CD14-positive monocyte (primary cell): ENCODE measurements at regions not wholly inside any gene's neighbourhood (a gene's known extent, or its start where the extent isn't known, plus 50 kb on each side); places are given as distances from the start of the nearest gene placed in this dataset.
"Not testable (repeated sequence)": the region's sequence is repeated elsewhere in the genome, so short reads cannot be mapped to it uniquely, and the experiment has no call there.

Experiments used
- DNase-seq, 3 donors: peaks; one replicate each; pipeline ENCODE4 v3.0.0-alpha.2; 2011 to 2022
- H2AFZ ChIP-seq: 2 replicates; pipeline ENCODE4 v1.6.0; 2012; ENCODE audit warnings: mild to moderate bottlenecking, low read depth, low read length, inconsistent platforms; ENCODE audit not compliant: insufficient read depth, poor library complexity, severe bottlenecking
- H3K27ac ChIP-seq, 2 donors: 1 replicate in 1 of 2; 2 replicates in 1 of 2; pipeline ENCODE4 v1.5.1; 2012 to 2013; ENCODE audit warnings: low read length in 2 of 2, control low read depth in 1 of 2, inconsistent platforms in 1 of 2, low read depth in 1 of 2, mild to moderate bottlenecking in 1 of 2
- H3K27me3 ChIP-seq, 2 donors: one replicate each; pipeline versions ENCODE4 v1.6.0 to v1.6.1; 2011 to 2013; ENCODE audit warnings: low read length in 2 of 2; ENCODE audit not compliant: control insufficient read depth in 2 of 2, insufficient read depth in 2 of 2
- H3K36me3 ChIP-seq, 2 donors: replicated peaks in 1 of 2; 1 replicate in 1 of 2; 2 replicates in 1 of 2; pipeline versions ENCODE4 v1.5.1 to v1.6.1; 2012 to 2013; ENCODE audit warnings: low read length in 2 of 2, control low read depth in 1 of 2, inconsistent platforms in 1 of 2, mild to moderate bottlenecking in 1 of 2; ENCODE audit not compliant: insufficient read depth in 2 of 2, control insufficient read depth in 1 of 2
- H3K4me1 ChIP-seq, 2 donors: 1 replicate in 1 of 2; 2 replicates in 1 of 2; pipeline versions ENCODE4 v1.5.1 to v1.6.1; 2012 to 2013; ENCODE audit warnings: low read length in 2 of 2, control low read depth in 1 of 2, inconsistent platforms in 1 of 2, mild to moderate bottlenecking in 1 of 2, moderate library complexity in 1 of 2; ENCODE audit not compliant: insufficient read depth in 2 of 2, control insufficient read depth in 1 of 2
- H3K4me2 ChIP-seq: replicated peaks from 2 replicates; pipeline ENCODE3; 2012; ENCODE audit warnings: low read length, moderate library complexity, mild to moderate bottlenecking; ENCODE audit not compliant: poor library complexity, severe bottlenecking; ENCODE audit errors: extremely low read depth
- H3K4me3 ChIP-seq, 3 experiments: fragments of 200-600 bp in 1 of 3; sonication (generic) in 1 of 3; replicated peaks in 1 of 3; 1 replicate in 2 of 3; 2 replicates in 1 of 3; pipeline ENCODE4 v1.5.1; 2011 to 2013; ENCODE audit warnings: low read length in 3 of 3, mild to moderate bottlenecking in 3 of 3, control low read depth in 2 of 3, low read depth in 2 of 3, inconsistent platforms in 1 of 3, moderate library complexity in 1 of 3
- H3K79me2 ChIP-seq: 2 replicates; pipeline ENCODE4 v1.6.0; 2012; ENCODE audit warnings: mild to moderate bottlenecking, control low read depth, inconsistent platforms, low read length, moderate library complexity; ENCODE audit not compliant: insufficient read depth
- H3K9ac ChIP-seq: 2 replicates; pipeline ENCODE4 v1.6.0; 2017; ENCODE audit warnings: low read length, mild to moderate bottlenecking; ENCODE audit not compliant: insufficient read depth, poor library complexity, severe bottlenecking
- H3K9me3 ChIP-seq, 2 donors: replicated peaks in 1 of 2; 1 replicate in 1 of 2; 2 replicates in 1 of 2; pipeline versions ENCODE4 v1.5.1 to v1.6.1; 2012 to 2013; ENCODE audit warnings: low read length in 2 of 2, control low read depth in 1 of 2; ENCODE audit not compliant: control insufficient read depth in 1 of 2, insufficient read depth in 1 of 2
- H4K20me1 ChIP-seq: 2 replicates; pipeline ENCODE4 v1.6.0; 2012; ENCODE audit warnings: mild to moderate bottlenecking, low read length, control low read depth, moderate library complexity; ENCODE audit not compliant: insufficient read depth
- H3K27ac Mint-ChIP-seq, 7 donors: one replicate each; pipeline ENCODE4 v1.8.0; 2020; ENCODE audit warnings: mild to moderate bottlenecking in 7 of 7, mixed read lengths in 7 of 7, moderate library complexity in 6 of 7, inconsistent platforms in 2 of 7
- H3K27me3 Mint-ChIP-seq, 3 donors: one replicate each; pipeline ENCODE4 v1.8.0; 2021 to 2022; ENCODE audit warnings: low read depth in 3 of 3, mild to moderate bottlenecking in 3 of 3, mixed read lengths in 3 of 3, moderate library complexity in 3 of 3, inconsistent platforms in 1 of 3
- H3K36me3 Mint-ChIP-seq, 2 donors: one replicate each; pipeline ENCODE4 v1.8.0; 2020; ENCODE audit warnings: mixed read lengths in 2 of 2, inconsistent platforms in 1 of 2, mild to moderate bottlenecking in 1 of 2
- H3K4me1 Mint-ChIP-seq: one replicate; pipeline ENCODE4 v1.8.0; 2020; ENCODE audit warnings: mild to moderate bottlenecking, mixed read lengths
- H3K4me3 Mint-ChIP-seq, 2 donors: one replicate each; pipeline ENCODE4 v1.8.0; 2020; ENCODE audit warnings: mild to moderate bottlenecking in 2 of 2, mixed read lengths in 2 of 2, moderate library complexity in 1 of 2
- H3K9me3 Mint-ChIP-seq, 7 donors: one replicate each; pipeline ENCODE4 v1.8.0; 2020 to 2022; ENCODE audit warnings: mixed read lengths in 7 of 7, mild to moderate bottlenecking in 6 of 7, moderate library complexity in 6 of 7, inconsistent platforms in 2 of 7
- WGBS: methylation state at CpG from one replicate; pipeline ENCODE4 v1.1.5; 2013; ENCODE audit warnings: missing lambda C conversion rate; ENCODE audit not compliant: insufficient coverage; 5-methylcytosine and 5-hydroxymethylcytosine counted together
- intact Hi-C, 2 donors: fragments of 100-400 bp; cut with micrococcal nuclease; formaldehyde crosslinking; loops; one replicate each; pipeline versions ENCODE4 v1.15.0 to v1.15.1; 2023

GRCh38 chr22:11795979-11796378, 3732.0 kb upstream of the OR11H1 start:
- H3K27ac Mint-ChIP-seq, H3K27ac ChIP-seq, H3K27me3 ChIP-seq, H3K79me2 ChIP-seq, intact Hi-C loops, H3K27me3 Mint-ChIP-seq, DNase-seq, H3K4me2 ChIP-seq, H3K9me3 Mint-ChIP-seq, H3K4me1 Mint-ChIP-seq, H3K9ac ChIP-seq, H2AFZ ChIP-seq, H3K4me3 ChIP-seq, H3K4me1 ChIP-seq, H3K36me3 Mint-ChIP-seq, H3K36me3 ChIP-seq, H4K20me1 ChIP-seq, H3K4me3 Mint-ChIP-seq: not testable (repeated sequence)
- no CpG with 5 or more reads among the region's 2 CpGs for WGBS
- peaks cover 0 to 12% of the 10 kb centered on the region in 2 donors for H3K9me3 ChIP-seq

- H3K36me3 Mint-ChIP-seq, H3K4me3 Mint-ChIP-seq, H3K27me3 ChIP-seq, H3K4me2 ChIP-seq, H3K4me1 ChIP-seq, H2AFZ ChIP-seq, H3K36me3 ChIP-seq, H3K4me1 Mint-ChIP-seq, H3K9ac ChIP-seq, H3K79me2 ChIP-seq, intact Hi-C loops, H3K27ac Mint-ChIP-seq, H3K4me3 ChIP-seq, DNase-seq, H3K27me3 Mint-ChIP-seq, H4K20me1 ChIP-seq, H3K27ac ChIP-seq: not testable (repeated sequence)
- H3K9me3 ChIP-seq, result peaks cover 0 to 50% of the 10 kb centered on the region in 2 donors
- H3K9me3 Mint-ChIP-seq, result peaks cover 2 to 28% (median 16%) of the 10 kb centered on the region in 7 donors
- WGBS, result 65% methylated on average over 5 of the region's 9 CpGs
These were observed 3712.5 kb upstream of the OR11H1 start for GRCh38 chr22:11815481-11815880.

GRCh38 chr22:11818845-11819244, 3709.1 kb upstream of the OR11H1 start:
- H3K9me3 Mint-ChIP-seq, result peaks cover 2 to 43% (median 19%) of the 10 kb centered on the region in 7 donors

GRCh38 chr22:11822326-11822725, 3705.7 kb upstream of the OR11H1 start:
- H4K20me1 ChIP-seq, H3K27ac Mint-ChIP-seq, H3K4me3 ChIP-seq, H3K9ac ChIP-seq, H3K27me3 ChIP-seq, H3K4me2 ChIP-seq, H3K27ac ChIP-seq, H3K79me2 ChIP-seq, H3K4me3 Mint-ChIP-seq, H3K4me1 ChIP-seq, H2AFZ ChIP-seq, H3K27me3 Mint-ChIP-seq, H3K36me3 Mint-ChIP-seq, DNase-seq, intact Hi-C loops, H3K4me1 Mint-ChIP-seq, H3K36me3 ChIP-seq: not testable (repeated sequence)
- WGBS, result no CpG with 5 or more reads among the region's 17 CpGs
- peaks cover 0 to 37% (median 18%) of the 10 kb centered on the region in 7 donors for H3K9me3 Mint-ChIP-seq
- H3K9me3 ChIP-seq, result peaks cover 0 to 58% of the 10 kb centered on the region in 2 donors

More at GRCh38 chr22:11818845-11819244, 3709.1 kb upstream of the OR11H1 start:
- H3K36me3 ChIP-seq, H3K4me1 ChIP-seq, intact Hi-C loops, H3K27ac ChIP-seq, H3K4me3 ChIP-seq, DNase-seq, H4K20me1 ChIP-seq, H3K9ac ChIP-seq, H3K27me3 Mint-ChIP-seq, H3K27me3 ChIP-seq, H3K4me3 Mint-ChIP-seq, H2AFZ ChIP-seq, H3K27ac Mint-ChIP-seq, H3K79me2 ChIP-seq, H3K4me1 Mint-ChIP-seq, H3K36me3 Mint-ChIP-seq, H3K4me2 ChIP-seq: not testable (repeated sequence)
- H3K9me3 ChIP-seq, result peaks cover 0 to 65% of the 10 kb centered on the region in 2 donors
- no CpG with 5 or more reads among the region's 5 CpGs for WGBS
